HCT116 (cell line): ENCODE measurements at regions not wholly inside any gene's neighbourhood (a gene's known extent, or its start where the extent isn't known, plus 50 kb on each side); places are given as distances from the start of the nearest gene placed in this dataset.

Experiments used
- CTCF ChIP-seq, 3 experiments: fragments of 200-600 bp in 1 of 3; sonication (generic) in 1 of 3; IDR thresholded peaks in 2 of 3; conservative IDR thresholded peaks in 1 of 3; 2 replicates each; pipeline ENCODE4 v1.5.1; 2012 to 2017; ENCODE audit warnings: low read depth in 2 of 3, low read length in 2 of 3, antibody characterized with exemption in 1 of 3, borderline replicate concordance in 1 of 3, control low read depth in 1 of 3, mild to moderate bottlenecking in 1 of 3, mixed read lengths in 1 of 3, mixed run types in 1 of 3, moderate library complexity in 1 of 3; ENCODE audit not compliant: insufficient read depth in 1 of 3
- POLR2A ChIP-seq: IDR thresholded peaks from 2 replicates; pipeline ENCODE4 v1.7.0; 2011; ENCODE audit warnings: borderline replicate concordance; ENCODE audit not compliant: insufficient read depth, insufficient read length; ENCODE audit errors: extremely low read depth
- RAD21 ChIP-seq: IDR thresholded peaks from 2 replicates; pipeline ENCODE4 v1.6.1; 2012; ENCODE audit warnings: low read depth, mild to moderate bottlenecking
- TF ChIP-seq, protein P1 (sequence below): IDR thresholded peaks from 2 replicates; pipeline ENCODE4 v1.6.1; 2012

GRCh38 chr16:87135246-87136030, 181.8 kb downstream of the C16orf95 start:
- TF ChIP-seq, protein P1, sequence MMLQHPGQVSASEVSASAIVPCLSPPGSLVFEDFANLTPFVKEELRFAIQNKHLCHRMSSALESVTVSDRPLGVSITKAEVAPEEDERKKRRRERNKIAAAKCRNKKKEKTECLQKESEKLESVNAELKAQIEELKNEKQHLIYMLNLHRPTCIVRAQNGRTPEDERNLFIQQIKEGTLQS = no peak
- TF ChIP-seq CTCF (IDR thresholded peaks at IDR 0.05 in 2 of 3, conservative IDR thresholded peaks at IDR 0.05 in 1 of 3; ENCODE audit: borderline replicate concordance in 1 of 3, insufficient read depth in 1 of 3, low read depth in 2 of 3, low read length in 2 of 3) (no peak), POLR2A (no peak), RAD21 (no peak)
